ENCODE measurements at regions not wholly inside any gene's neighbourhood (a gene's known extent, or its start where the extent isn't known, plus 50 kb on each side); places are given as distances from the start of the nearest gene placed in this dataset.

DNA sequence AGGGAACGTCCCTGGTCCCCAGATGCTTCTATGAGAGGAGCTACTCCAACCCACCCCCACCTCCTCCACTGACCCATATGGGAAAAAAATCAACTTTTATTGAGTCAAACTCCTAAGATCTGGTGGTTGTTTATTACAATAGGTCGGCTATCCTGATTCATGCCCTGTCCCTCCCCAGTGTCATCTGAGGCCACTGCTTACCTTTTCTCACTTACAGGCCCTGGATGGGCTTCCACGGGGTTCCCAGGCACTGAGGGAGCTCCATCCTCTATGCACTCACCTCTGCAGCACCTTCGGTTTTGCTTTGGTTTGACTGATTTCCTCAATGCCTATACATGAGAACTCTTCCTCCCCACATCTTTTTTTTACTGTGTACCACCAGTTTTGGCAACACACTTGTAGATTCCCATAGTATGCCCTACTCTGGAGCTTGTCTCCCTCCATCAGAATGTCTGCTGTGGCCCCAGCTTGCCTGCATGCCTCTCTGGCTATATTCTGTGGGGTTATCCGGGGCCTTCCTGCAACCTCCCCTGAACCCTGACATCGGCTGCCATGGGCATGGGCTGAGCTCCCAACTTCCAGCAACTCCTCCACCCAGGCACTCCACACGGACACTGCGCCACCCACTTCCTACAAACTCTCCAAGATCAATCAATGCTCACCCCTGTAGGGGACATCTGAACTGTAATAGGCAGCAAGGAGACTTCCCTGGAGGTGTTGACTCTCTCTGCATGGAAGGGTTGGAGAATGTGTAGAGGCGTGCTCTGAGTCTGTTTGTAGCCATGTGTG, 236.1 kb downstream of the VAPA start:
- no peak overlapping the region for H3K27ac ChIP-seq (ENCODE audit: low read depth)
- 0 out of 2 replicates have a peak, but pooled peaks cover 6% of the 10 kb centered on the region for H3F3A ChIP-seq (replicated peaks; ENCODE audit: low read depth)
- no peaks in the 10 kb centered on the region for H3K9me2 ChIP-seq (ENCODE audit: insufficient read depth)
- H3K36me3 ChIP-seq (ENCODE audit: insufficient read depth), result no peaks in the 10 kb centered on the region
- ATAC-seq (no peak), DNase-seq (ENCODE audit: low spot score) (no peak)
- no peak overlapping the region for H3K4me3 Mint-ChIP-seq
- H3K4me1 Mint-ChIP-seq, result peaks cover 7% of the 10 kb centered on the region
- no peak overlapping the region for H3K4me2 ChIP-seq
- no peaks in the 10 kb centered on the region for H3K27me3 ChIP-seq (ENCODE audit: insufficient read depth)
- H3K79me2 ChIP-seq (replicated peaks; ENCODE audit: insufficient read depth), result no peaks in the 10 kb centered on the region
- H3K27ac Mint-ChIP-seq, result 0 out of 2 replicates have a peak overlapping the region, but pooled peaks have one; percentile 17
- H3K4me1 ChIP-seq (ENCODE audit: insufficient read depth), result no peaks in the 10 kb centered on the region
- TF ChIP-seq STAT1 (IDR thresholded peaks at IDR 0.05; ENCODE audit: unreplicated experiment) (no peak), POLR2AphosphoS5 (IDR thresholded peaks at IDR 0.05; ENCODE audit: low read depth) (no peak), JUNB (IDR thresholded peaks at IDR 0.05; ENCODE audit: unreplicated experiment) (no peak), ZNF331 (CRISPR knock-in tag; IDR thresholded peaks at IDR 0.05; ENCODE audit: low read depth) (no peak), EZH2phosphoT487 (IDR thresholded peaks at IDR 0.05; ENCODE audit: unreplicated experiment) (no peak), ZNF114 (CRISPR knock-in tag; IDR thresholded peaks at IDR 0.05) (no peak), EZH2 (IDR thresholded peaks at IDR 0.05; ENCODE audit: low read depth, unreplicated experiment) (no peak), NANOG (IDR thresholded peaks at IDR 0.05; ENCODE audit: borderline replicate concordance) (no peak), CREB1 (CRISPR knock-in tag; IDR thresholded peaks at IDR 0.05; ENCODE audit: low read depth) (no peak), REST (IDR thresholded peaks at IDR 0.05; ENCODE audit: unreplicated experiment) (no peak), CTCF (conservative IDR thresholded peaks at IDR 0.05; ENCODE audit: low read depth in 2 of 2) (no peak)
- TF ChIP-seq, protein P1, sequence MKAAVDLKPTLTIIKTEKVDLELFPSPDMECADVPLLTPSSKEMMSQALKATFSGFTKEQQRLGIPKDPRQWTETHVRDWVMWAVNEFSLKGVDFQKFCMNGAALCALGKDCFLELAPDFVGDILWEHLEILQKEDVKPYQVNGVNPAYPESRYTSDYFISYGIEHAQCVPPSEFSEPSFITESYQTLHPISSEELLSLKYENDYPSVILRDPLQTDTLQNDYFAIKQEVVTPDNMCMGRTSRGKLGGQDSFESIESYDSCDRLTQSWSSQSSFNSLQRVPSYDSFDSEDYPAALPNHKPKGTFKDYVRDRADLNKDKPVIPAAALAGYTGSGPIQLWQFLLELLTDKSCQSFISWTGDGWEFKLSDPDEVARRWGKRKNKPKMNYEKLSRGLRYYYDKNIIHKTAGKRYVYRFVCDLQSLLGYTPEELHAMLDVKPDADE (IDR thresholded peaks at IDR 0.05), result no peak
- TF ChIP-seq, protein P2, sequence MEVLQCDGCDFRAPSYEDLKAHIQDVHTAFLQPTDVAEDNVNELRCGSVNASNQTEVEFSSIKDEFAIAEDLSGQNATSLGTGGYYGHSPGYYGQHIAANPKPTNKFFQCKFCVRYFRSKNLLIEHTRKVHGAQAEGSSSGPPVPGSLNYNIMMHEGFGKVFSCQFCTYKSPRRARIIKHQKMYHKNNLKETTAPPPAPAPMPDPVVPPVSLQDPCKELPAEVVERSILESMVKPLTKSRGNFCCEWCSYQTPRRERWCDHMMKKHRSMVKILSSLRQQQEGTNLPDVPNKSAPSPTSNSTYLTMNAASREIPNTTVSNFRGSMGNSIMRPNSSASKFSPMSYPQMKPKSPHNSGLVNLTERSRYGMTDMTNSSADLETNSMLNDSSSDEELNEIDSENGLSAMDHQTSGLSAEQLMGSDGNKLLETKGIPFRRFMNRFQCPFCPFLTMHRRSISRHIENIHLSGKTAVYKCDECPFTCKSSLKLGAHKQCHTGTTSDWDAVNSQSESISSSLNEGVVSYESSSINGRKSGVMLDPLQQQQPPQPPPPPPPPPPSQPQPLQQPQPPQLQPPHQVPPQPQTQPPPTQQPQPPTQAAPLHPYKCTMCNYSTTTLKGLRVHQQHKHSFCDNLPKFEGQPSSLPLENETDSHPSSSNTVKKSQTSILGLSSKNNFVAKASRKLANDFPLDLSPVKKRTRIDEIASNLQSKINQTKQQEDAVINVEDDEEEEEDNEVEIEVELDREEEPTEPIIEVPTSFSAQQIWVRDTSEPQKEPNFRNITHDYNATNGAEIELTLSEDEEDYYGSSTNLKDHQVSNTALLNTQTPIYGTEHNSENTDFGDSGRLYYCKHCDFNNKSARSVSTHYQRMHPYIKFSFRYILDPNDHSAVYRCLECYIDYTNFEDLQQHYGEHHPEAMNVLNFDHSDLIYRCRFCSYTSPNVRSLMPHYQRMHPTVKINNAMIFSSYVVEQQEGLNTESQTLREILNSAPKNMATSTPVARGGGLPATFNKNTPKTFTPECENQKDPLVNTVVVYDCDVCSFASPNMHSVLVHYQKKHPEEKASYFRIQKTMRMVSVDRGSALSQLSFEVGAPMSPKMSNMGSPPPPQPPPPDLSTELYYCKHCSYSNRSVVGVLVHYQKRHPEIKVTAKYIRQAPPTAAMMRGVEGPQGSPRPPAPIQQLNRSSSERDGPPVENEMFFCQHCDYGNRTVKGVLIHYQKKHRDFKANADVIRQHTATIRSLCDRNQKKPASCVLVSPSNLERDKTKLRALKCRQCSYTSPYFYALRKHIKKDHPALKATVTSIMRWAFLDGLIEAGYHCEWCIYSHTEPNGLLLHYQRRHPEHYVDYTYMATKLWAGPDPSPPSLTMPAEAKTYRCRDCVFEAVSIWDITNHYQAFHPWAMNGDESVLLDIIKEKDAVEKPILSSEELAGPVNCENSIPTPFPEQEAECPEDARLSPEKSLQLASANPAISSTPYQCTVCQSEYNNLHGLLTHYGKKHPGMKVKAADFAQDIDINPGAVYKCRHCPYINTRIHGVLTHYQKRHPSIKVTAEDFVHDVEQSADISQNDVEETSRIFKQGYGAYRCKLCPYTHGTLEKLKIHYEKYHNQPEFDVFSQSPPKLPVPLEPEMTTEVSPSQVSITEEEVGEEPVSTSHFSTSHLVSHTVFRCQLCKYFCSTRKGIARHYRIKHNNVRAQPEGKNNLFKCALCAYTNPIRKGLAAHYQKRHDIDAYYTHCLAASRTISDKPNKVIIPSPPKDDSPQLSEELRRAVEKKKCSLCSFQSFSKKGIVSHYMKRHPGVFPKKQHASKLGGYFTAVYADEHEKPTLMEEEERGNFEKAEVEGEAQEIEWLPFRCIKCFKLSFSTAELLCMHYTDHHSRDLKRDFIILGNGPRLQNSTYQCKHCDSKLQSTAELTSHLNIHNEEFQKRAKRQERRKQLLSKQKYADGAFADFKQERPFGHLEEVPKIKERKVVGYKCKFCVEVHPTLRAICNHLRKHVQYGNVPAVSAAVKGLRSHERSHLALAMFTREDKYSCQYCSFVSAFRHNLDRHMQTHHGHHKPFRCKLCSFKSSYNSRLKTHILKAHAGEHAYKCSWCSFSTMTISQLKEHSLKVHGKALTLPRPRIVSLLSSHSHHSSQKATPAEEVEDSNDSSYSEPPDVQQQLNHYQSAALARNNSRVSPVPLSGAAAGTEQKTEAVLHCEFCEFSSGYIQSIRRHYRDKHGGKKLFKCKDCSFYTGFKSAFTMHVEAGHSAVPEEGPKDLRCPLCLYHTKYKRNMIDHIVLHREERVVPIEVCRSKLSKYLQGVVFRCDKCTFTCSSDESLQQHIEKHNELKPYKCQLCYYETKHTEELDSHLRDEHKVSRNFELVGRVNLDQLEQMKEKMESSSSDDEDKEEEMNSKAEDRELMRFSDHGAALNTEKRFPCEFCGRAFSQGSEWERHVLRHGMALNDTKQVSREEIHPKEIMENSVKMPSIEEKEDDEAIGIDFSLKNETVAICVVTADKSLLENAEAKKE (CRISPR knock-in tag; IDR thresholded peaks at IDR 0.05), result no peak
- H3K36me3 Mint-ChIP-seq (ENCODE audit: low read depth), result peaks cover 4% of the 10 kb centered on the region
- H2AFZ ChIP-seq, result no peak overlapping the region
- H3K4me3 ChIP-seq, result no peak overlapping the region
- peaks cover 13% of the 10 kb centered on the region for H3K9me3 Mint-ChIP-seq
- H3K27me3 Mint-ChIP-seq (ENCODE audit: insufficient read depth, low read depth, poor library complexity), result peaks cover 8% of the 10 kb centered on the region
- H4K20me1 ChIP-seq (replicated peaks; ENCODE audit: insufficient read depth), result no peaks in the 10 kb centered on the region
